ENCODE measurements at regions not wholly inside any gene's neighbourhood (a gene's known extent, or its start where the extent isn't known, plus 50 kb on each side); places are given as distances from the start of the nearest gene placed in this dataset.

DNA sequence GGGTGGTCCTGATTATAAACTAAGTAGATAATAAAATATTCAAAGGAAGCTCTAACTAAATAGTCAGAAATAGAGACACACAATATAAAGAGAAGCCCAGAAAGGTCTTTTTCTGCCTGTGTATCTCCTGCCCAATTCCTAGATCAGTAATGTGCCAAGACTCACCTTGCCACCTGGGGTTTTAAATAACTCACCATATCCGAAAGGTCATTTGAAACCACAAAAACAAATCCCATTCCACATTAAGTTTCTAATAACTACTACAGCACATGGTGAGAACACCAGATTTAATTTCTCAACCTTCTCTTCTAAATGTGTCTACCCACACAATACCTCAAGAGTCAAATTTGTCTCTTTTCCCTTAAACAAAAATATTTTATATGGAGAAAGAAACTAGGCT is 75.2 kb downstream of the ZNF608 start:
- CTCF ChIA-PET (ENCODE audit: low intra/inter-chr PET ratio, low total read pairs): no interaction called here
- no peaks in the 10 kb centered on the region for H3K27me3 ChIP-seq (ENCODE audit: control insufficient read depth in 1 of 2, insufficient read depth in 2 of 2, low read length in 2 of 2)
- H3K4me3 ChIP-seq (replicated peaks in 1 of 3; ENCODE audit: insufficient read depth in 1 of 3, low read depth in 2 of 3, low read length in 3 of 3): no peak overlapping the region
- DNase-seq (ENCODE audit: low spot score) (no peak), ATAC-seq (no peak), FAIRE-seq (no peak)
- POLR2A ChIA-PET: no interaction called here
- H3K36me3 ChIP-seq (replicated peaks in 1 of 2; ENCODE audit: control insufficient read depth in 1 of 2, insufficient read depth in 2 of 2, low read length in 2 of 2): no peaks in the 10 kb centered on the region
- no peak overlapping the region for H3K27ac ChIP-seq (ENCODE audit: extremely low read length, insufficient read depth, low read length)
- H3K9ac ChIP-seq (ENCODE audit: insufficient read depth, low read depth, low read length): no peak overlapping the region
- in situ Hi-C loops (cut with HindIII; ENCODE audit: extremely low pct_ligation_motif_present, low pct_unique_long_range_greater_than_20kb) (loop anchor here (25.0 kb wide), 1 partner anchor 384 kb away; no protein-coding TSS in a partner anchor), intact Hi-C loops (cut with micrococcal nuclease; ENCODE audit: unreplicated experiment) (no loop called here)
- peaks cover 13% of the 10 kb centered on the region for H3K4me1 ChIP-seq (ENCODE audit: insufficient read depth, low read length)
- H3K79me2 ChIP-seq (ENCODE audit: insufficient read depth, low read length): no peaks in the 10 kb centered on the region
- 100% methylated on average over 1 of the region's 1 CpG for WGBS (ENCODE audit: low lambda C conversion rate)
- H4K20me1 ChIP-seq (ENCODE audit: insufficient read depth, low read length): no peaks in the 10 kb centered on the region
- H3K4me2 ChIP-seq (ENCODE audit: low read depth, low read length): no peak overlapping the region
- no TSS peak for BruUV-seq (replicated peaks)
- no peaks in the 10 kb centered on the region for H3K9me3 ChIP-seq (ENCODE audit: low read length)
- no peak overlapping the region for H2AFZ ChIP-seq (ENCODE audit: low read length)
- no peak for TF ChIP-seq THAP8 (CRISPR knock-in tag; IDR thresholded peaks at IDR 0.05; ENCODE audit: borderline replicate concordance)
- no peak for TF ChIP-seq ZNF7 (CRISPR knock-in tag; IDR thresholded peaks at IDR 0.05)
- no peak for TF ChIP-seq ZNF121 (CRISPR knock-in tag; IDR thresholded peaks at IDR 0.05)
- TF ChIP-seq, protein P1, sequence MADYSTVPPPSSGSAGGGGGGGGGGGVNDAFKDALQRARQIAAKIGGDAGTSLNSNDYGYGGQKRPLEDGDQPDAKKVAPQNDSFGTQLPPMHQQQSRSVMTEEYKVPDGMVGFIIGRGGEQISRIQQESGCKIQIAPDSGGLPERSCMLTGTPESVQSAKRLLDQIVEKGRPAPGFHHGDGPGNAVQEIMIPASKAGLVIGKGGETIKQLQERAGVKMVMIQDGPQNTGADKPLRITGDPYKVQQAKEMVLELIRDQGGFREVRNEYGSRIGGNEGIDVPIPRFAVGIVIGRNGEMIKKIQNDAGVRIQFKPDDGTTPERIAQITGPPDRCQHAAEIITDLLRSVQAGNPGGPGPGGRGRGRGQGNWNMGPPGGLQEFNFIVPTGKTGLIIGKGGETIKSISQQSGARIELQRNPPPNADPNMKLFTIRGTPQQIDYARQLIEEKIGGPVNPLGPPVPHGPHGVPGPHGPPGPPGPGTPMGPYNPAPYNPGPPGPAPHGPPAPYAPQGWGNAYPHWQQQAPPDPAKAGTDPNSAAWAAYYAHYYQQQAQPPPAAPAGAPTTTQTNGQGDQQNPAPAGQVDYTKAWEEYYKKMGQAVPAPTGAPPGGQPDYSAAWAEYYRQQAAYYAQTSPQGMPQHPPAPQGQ (CRISPR knock-in tag; IDR thresholded peaks at IDR 0.05; ENCODE audit: borderline replicate concordance): no peak
- TF ChIP-seq RFXANK (CRISPR knock-in tag; IDR thresholded peaks at IDR 0.05): no peak
- no peak for TF ChIP-seq SNAPC5 (CRISPR knock-in tag; IDR thresholded peaks at IDR 0.05; ENCODE audit: borderline replicate concordance)
- no peak for TF ChIP-seq HHEX (CRISPR knock-in tag; IDR thresholded peaks at IDR 0.05)
- no peak for TF ChIP-seq HOXA7 (CRISPR knock-in tag; IDR thresholded peaks at IDR 0.05)
- no peak for TF ChIP-seq HMGXB4 (CRISPR knock-in tag; IDR thresholded peaks at IDR 0.05; ENCODE audit: borderline replicate concordance in 1 of 2, low read depth in 1 of 2)
- TF ChIP-seq GATAD2A (CRISPR knock-in tag; IDR thresholded peaks at IDR 0.05): no peak
- no peak for TF ChIP-seq CBX2 (IDR thresholded peaks at IDR 0.05; ENCODE audit: low read depth, low read length)
- TF ChIP-seq CBX2 (CRISPR knock-in tag; IDR thresholded peaks at IDR 0.05; ENCODE audit: low read depth): no peak
- TF ChIP-seq NFKBIZ (CRISPR knock-in tag; IDR thresholded peaks at IDR 0.05): no peak
- TF ChIP-seq, protein P2, sequence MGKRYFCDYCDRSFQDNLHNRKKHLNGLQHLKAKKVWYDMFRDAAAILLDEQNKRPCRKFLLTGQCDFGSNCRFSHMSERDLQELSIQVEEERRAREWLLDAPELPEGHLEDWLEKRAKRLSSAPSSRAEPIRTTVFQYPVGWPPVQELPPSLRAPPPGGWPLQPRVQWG (CRISPR knock-in tag; IDR thresholded peaks at IDR 0.05; ENCODE audit: borderline replicate concordance, low read depth): no peak
- TF ChIP-seq, protein P3, sequence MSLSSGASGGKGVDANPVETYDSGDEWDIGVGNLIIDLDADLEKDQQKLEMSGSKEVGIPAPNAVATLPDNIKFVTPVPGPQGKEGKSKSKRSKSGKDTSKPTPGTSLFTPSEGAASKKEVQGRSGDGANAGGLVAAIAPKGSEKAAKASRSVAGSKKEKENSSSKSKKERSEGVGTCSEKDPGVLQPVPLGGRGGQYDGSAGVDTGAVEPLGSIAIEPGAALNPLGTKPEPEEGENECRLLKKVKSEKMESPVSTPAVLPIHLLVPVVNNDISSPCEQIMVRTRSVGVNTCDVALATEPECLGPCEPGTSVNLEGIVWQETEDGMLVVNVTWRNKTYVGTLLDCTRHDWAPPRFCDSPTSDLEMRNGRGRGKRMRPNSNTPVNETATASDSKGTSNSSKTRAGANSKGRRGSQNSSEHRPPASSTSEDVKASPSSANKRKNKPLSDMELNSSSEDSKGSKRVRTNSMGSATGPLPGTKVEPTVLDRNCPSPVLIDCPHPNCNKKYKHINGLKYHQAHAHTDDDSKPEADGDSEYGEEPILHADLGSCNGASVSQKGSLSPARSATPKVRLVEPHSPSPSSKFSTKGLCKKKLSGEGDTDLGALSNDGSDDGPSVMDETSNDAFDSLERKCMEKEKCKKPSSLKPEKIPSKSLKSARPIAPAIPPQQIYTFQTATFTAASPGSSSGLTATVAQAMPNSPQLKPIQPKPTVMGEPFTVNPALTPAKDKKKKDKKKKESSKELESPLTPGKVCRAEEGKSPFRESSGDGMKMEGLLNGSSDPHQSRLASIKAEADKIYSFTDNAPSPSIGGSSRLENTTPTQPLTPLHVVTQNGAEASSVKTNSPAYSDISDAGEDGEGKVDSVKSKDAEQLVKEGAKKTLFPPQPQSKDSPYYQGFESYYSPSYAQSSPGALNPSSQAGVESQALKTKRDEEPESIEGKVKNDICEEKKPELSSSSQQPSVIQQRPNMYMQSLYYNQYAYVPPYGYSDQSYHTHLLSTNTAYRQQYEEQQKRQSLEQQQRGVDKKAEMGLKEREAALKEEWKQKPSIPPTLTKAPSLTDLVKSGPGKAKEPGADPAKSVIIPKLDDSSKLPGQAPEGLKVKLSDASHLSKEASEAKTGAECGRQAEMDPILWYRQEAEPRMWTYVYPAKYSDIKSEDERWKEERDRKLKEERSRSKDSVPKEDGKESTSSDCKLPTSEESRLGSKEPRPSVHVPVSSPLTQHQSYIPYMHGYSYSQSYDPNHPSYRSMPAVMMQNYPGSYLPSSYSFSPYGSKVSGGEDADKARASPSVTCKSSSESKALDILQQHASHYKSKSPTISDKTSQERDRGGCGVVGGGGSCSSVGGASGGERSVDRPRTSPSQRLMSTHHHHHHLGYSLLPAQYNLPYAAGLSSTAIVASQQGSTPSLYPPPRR (CRISPR knock-in tag; IDR thresholded peaks at IDR 0.05; ENCODE audit: borderline replicate concordance): no peak
